ENCODE measurements at regions not wholly inside any gene's neighbourhood (a gene's known extent, or its start where the extent isn't known, plus 50 kb on each side); places are given as distances from the start of the nearest gene placed in this dataset.
"Not testable (repeated sequence)": the region's sequence is repeated elsewhere in the genome, so short reads cannot be mapped to it uniquely, and the experiment has no call there.

DNA sequence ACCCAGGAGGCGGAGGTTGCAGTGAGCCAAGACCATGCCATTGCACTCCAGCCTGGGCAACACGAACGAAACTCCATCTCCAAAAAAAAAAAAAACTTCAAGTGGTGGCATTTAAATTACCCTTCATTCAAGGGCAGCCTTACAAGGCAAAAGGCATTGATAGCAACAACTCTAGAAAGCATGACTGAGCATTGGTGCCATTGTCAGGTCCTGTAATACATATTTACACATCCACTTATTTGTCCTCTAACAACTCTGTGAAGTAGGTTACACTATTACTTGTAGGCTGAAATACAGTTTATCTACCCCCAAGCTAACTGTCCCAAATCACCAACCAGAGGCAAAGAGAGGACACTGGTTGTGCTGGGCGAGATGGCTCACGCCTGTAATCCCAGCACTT, 52.7 kb upstream of the LARP1 start:
- no peak for DNase-seq

DNA sequence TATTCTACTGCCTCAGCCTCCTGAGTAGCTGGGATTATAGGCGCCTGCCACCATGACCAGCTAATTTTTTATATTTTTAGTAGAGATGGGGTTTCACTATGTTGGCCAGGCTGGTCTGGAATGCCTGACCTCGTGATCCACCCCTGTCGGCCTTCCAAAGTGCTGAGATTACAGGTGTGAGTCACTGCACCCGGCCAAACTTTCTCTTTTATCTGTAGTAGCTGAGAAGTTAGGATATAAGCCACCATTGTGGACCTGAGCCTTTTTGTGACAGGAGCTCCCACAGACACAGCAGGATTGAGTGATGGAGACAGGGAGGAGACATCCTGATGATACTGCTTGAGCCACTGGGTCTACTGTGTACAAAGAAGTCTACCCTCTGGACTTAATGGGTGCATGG, 53.5 kb upstream of the LARP1 start:
- not testable (repeated sequence) for DNase-seq

DNA sequence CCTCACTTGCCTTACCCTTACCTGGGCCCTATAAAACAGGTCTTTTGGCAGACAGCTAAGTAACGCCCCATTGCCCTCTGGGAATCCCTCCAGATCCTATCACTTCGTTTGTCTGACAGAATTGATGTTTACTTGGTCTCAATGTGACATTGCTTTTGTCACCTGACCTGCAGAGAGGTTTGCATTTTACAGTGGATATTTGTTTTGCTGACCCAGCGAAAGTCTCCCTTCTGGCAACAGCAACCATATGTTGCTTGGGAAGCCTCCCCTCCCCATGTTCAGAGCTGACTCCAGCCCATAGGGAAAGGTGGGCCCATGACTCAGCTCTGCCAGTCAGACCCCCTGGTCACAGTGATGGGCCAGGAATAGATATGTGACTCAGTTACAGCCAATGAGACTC, 54.0 kb upstream of the LARP1 start:
- no peak for DNase-seq

DNA sequence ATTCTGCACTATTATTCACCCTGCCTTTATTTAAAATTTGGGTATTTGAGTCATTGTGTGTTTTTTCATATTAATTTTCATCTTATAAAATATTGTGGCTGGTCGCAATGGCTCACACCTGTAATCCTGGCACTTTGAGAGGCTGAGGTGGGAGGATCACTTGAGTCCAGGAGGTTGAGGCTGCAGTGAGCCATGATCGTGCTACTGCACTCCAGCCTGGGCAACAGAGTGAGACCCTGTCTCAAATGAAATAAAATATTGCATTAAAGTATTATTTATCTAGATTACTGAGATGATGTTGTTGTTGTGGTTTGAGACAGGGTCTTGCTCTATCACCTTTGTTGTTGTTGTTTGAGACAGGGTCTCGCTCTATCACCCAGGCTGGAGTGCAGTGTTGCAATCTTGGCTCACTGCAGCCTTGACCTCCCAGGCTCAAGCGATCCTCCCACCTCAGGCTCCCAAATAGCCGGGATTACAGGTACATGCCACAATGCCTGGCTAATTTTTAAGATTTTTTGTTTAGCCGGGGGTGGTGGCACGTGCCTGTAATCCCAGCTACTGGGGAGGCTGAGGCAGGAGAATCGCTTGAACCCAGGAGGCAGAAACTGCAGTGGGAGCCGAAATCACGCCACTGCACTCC, 54.8 kb upstream of the LARP1 start:
- DNase-seq, result not testable (repeated sequence)

DNA sequence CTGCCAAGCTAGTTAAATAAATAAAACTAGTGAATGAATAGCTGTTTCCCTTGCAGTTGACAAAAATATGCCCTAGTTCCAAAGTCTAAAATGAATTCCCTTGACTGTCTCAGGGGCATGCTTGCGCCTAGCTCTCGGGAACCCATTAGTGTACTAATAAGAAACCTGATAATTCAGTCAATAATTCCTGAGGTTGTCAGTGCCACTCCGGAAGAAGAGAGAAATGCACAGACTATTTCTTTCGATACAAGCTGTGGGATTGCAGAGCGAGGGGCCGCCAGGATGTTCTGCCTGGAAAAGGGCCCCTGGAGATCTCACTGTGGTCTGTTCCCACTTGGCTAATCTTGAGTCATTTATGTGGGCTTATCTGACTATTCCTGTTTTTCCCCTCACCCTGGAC, 56.4 kb upstream of the LARP1 start:
- DNase-seq, result no peak

DNA sequence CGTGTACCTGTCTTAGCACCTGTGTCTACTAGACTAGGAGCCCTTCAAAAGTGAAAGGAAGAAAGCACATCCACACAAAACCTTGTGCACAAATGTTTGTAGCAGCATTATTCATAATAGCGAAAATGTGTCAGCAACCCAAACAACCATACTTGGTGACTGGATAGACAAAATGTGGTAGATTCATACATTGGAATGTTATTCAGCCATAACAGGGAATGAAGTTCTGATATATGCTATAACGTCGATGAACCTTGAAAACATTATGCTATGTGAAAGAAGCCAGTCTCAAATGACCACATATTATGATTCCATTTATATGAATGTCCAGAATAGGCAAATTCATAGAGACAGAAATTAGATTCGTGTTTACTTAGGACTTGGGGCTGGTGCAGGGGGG, 57.8 kb upstream of the LARP1 start:
- DNase-seq, result no peak

DNA sequence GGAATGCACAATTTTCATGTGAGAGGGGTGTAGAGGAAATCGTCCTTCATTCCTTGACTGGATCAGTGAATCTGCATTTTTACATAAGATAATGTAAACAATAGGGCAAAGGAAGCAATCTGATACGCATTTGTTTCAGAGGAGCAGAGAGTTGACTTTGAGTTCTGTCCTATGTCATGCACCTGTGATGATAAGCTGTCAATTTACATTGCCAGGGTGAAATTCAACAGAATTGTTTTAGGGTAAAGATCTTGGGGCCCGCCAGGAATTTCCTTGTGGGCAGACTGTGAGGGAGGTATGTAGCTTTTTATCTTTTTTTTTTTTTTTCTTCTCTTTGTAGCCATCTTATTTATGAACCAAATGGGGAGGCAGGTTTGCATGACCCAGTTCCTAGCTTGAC, 58.3 kb upstream of the LARP1 start:
- DNase-seq, result no peak

DNA sequence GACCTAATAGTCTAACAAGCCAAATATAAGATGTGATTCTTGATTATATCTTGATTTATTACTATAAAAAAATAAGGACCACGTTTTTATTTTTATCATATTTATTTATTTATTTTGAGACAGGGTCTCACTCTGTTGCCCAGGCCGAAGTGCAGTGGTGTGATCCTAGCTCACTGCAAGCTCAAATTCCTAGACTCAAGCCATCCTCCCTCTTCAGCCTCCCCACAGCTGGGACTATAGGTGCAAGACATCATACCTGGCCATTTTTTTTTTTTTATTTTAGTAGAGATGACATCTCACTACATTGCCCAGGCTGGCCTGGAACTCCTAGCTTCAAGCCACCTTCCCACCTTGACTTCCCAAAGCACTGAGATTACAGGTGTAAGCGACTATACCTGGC, 61.0 kb upstream of the LARP1 start:
- no peak for DNase-seq

DNA sequence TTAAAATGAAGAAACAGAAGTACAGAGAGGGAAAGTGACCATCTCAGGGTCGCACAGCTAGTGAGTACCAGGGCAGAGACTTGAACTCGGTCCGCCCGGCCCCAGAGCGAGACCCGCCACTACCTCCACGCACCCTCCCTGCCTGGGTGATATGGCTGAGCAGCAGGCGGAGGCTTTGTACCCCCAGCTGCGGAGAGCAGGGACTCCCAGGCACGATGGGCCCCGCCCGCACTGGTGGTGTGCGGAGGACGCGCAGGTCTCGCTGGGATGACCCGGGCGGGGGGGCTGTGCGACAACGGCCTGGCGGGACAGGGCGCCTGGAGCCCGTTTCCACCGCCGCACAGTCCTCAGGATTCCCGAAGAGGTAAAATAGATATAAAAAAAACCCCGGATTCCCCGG, 64.7 kb upstream of the LARP1 start:
- no peak for DNase-seq

DNA sequence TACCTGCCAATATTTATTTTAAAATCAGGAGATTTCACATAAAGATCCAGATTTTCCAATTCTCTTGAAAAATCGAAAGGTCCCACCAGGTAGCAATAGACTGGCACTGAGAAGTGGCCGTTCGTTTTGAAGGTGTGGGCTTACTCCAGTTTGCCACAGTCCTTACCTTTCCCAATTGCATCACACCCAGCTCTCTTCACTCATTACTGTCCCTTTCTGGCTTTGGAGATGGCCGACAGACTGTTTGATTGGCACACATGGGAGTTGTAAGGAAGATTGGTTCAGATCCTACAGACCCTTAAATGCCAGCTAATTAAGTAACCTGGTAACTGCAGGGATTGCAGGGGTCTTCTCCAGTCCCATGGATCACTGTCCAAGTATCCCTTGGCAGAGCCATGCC, 68.7 kb upstream of the LARP1 start:
- no peak for DNase-seq

DNA sequence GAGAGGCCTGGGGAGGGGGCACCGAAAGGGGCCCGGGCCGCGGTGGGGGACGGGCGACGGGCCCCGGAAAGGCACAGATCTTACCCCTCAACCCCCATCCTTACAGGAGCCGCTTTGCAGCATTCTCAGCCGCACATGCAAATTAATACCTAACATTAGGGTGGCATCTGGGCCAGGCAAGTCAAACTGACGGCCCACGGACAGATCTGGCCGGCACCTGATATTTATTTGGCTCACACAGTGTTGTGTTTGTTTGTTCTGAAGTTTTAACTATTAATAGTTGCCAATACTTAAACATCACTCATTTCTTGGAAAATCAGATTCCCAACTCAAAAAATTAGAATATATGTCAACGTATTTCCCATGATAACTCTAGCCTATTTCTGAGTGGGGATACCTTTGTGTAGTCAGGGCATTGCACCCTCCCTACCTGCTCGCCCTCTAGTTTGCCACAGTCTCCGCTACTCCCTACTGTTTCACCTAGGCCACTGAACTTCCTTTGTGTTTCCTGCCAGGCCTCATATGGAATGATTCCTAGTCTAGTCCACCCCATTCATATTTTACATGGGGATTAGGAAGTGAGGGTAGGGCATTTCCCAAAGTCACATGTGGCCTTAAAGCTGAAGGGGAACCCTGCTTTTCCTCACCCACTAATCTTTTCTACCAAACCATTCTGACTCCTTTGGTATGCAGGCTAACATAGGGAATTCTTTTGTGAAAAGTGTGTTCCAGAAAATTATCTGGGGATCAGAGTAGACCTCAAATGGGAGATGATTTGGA, 71.9 kb upstream of the LARP1 start:
- no peak for DNase-seq

DNA sequence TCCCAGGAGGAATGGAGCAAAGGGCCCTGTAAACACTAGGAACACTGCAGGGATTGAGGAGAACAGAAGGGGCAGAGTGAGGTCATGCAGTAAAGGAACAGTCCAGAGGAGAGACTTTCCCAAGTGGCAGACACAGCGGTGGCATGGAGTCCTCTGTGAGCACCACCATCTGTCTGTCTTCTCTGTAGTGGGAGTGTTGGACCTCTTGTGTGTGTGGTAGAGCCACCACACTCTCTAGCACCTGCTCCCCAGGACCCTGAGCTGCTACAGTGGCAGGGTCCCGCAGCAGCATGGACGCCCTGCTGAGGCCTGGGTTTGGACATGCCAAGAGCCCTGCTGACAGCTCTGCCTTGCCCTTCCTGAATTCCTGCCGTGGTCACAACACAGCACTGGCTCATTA, 75.7 kb upstream of the LARP1 start:
- no peak for DNase-seq

DNA sequence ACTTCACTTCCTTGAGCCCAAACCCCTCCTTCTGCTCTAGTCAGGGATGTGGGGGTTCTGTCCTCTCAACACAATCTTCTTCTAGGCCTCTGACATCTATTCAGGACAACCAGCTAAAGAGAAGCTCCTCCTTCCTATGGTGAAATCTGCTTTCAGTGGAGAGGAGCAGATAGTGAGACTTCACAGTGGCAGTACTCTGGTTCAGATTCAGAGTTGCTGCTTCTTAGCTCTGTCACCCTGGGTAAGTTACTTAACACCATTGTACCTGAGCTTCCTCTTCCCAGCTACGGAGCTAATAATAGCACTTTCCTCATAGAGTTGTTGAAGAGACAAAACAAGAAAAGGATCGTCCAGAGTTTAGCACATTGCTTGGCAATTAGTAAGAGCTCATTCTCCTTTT, 77.3 kb upstream of the LARP1 start:
- DNase-seq, result no peak

DNA sequence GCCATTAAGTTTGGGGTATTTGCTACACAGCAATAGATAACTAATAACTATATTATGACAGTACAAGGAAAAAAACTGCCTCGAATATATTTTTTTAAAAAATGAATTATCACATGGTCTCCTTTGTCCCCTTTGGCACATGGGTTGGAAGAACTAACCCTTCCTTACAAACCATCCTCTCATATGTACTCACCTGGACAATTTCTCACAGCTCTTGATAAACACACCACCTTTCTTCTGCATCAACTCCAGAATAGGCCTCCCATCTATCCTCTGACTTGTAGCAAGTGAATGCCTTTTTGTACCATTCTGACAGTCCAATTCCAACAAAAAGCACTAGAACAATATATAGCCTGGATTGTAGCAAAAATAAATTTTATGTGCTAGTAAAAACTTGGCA, 78.7 kb upstream of the LARP1 start:
- no peak for DNase-seq

DNA sequence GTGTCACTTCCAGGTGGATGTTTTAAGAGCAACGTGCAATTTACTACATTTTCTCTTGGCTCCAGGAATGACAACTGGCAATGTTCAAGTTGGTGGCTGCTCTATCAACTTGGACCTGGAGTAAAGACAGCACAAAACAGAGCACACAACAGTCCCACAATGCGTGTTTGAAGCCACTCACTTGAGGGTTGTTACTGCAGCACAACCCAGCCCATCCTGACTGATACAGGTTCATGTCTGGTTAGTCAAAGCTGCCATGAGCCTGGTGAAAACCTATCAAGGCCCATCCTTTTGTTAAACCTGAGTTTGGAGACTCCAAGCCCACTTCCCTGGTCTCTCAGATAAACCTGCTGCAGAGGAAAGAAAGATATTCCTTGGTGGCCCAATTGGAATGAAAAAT, 81.1 kb upstream of the LARP1 start:
- no peak for DNase-seq

DNA sequence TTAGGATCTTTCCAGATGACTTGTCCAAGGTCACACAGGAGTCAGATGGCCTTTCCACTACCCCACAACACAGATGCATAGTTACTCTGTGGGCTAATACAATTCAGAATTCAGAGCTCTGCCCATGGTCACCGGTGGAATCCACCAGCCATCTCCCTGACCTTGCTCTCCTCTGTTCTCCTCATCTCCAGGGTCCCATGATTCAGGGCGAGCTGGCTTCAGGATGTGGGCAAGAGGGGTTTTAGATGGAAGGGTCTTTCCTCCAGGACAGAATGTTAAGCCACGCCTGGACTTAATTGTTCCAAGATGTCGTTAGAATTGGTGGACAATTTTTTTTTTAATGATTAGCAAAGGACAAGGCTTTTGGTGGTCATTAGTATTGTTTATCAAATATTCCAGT, 81.7 kb upstream of the LARP1 start:
- DNase-seq, result no peak

DNA sequence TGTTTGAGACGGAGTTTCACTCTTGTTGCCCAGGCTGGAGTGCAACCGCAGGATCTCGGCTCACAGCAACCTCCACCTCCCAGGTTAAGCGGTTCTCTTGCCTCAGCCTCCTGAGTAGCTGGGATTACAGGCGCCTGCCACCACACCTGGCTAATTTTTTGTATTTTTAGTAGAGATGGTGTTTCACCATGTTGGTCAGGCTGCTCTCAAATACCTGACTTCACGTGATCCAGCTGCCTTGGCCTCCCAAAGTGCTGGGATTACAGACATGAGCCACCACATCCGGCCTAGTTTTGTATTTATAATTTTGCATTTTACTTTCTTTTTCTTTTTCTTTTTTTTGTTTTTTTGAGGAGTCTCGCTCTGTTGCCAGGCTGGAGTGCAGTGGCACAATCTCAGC, 85.3 kb upstream of the LARP1 start:
- not testable (repeated sequence) for DNase-seq

DNA sequence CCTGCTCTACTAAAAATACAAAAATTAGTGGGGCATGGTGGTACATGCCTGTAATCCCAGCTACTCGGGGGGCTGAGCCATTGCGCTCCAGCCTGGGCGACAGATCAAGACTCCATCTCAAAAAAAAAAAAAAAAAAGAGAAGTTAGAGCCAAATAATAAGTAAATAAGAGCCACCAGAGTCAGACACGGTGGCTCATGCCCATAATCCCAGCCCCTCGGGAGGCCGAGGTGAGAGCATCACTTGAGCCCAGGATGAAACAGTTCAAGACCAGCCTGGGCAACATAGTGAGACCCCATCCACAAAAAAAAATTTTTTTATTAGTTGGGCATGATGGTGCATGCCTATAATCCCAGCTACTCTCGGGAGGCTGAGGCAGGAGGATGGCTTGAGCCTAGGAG, 85.8 kb upstream of the LARP1 start:
- no peak for DNase-seq

DNA sequence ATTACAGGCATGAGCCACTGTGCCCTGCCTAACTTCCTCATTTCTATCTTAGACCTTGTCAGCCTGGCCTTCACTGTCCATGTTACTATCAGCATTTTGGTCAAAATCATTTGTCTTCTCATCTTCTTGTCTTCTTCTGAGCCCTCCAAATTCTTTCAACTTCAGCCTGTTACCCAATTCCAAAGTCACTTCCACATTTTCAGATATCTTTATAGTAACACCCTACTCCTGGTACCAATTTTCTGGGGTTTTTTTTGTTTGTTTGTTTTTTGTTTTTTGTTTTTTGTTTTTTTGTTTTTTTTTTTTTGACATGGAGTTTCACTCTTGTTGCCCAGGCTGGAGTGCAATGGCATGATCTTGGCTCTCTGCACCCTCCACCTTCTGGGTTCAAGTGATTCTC, 90.3 kb upstream of the LARP1 start:
- no peak for DNase-seq

DNA sequence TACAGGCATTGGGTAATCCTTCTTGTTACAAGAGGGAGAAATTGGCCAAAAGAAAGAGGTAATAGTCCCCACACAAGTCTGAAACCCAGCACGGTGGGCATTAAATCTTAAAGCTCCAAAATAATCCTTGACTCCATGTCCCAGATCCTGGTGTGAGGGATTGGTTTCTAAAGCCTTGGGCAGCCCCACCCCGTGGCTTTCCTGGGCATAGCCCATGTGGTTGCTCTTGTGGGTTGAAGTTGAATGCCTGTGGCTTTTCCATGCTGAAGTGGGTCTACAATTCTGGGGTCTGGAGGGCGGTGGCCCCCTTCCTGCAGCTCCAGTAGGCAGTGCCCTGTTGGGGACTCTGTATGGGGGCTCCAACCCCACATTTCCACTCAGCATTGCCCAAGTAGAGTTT, 91.8 kb upstream of the LARP1 start:
- DNase-seq, result no peak

DNA sequence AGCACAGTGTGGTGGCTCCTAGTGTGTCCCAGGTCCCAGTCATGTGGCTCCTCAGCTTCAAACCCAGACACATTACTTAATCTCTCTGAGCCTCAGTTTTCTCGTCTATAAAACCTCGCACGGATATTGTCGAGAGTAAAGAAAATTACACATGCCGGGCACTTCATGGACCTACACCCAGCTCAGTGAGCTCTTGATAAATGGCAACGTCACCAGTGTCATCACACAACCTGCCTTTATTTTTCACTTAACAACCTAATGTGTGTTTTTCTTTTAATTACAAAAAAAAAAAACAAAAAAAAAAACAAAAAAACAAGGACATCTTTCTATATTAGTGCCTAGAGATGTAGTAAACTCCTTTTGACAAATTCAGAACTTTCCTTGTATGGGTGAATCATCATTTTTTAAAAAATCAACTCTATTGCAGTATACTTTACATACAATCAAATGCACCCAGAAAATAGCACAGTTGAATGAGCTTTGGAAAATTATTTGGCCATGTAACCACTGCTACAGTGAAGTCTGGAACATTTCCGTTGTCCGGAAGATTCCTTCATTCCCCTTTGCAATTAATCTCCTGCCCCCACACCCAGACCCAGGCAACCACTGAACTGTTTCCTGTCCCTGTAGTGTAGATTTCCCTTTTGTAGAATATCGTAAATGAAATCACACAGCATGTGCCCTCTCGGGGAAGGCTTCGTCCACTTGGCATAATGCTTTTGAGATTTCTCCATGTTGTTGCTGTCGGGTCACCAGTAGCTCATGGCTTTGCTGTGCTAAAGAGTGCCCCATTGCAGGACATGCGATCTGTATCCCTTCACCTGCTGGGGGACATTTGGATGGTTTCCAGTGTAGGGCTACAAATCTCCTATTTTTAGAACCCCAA, 100.4 kb upstream of the LARP1 start:
- no peak for DNase-seq

DNA sequence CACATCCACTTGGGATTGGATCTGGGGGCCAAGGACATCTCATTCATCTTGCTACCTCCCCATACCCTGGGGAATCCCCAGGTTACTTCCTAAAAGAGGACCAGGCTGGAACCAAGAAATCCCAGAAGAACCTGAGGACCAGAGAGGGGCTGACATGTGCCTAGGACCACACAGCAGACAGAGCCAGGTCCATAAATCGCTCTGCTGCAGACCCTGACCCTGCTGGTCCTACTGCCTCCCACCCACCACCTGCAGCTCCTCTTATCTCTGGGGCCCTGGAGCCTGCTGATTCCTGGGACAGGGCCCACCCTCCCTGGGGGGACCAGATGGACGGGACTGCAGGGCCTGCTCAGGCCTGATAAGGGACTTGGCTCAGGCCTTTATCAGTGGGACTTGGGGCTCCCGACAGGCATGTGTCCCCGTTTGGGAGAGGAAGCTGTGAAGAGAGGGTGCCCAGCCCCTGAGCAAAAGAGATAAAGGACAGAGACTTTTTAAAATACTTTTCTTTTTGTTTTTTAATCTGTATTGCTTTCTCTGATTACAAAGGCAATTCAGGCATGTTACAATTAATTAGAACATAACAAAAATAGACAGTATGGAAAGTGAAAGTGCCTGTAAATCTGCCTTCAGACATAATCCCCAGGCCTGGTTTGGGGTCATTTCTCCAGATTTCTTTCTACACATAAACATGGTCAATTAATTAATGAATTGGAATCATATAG, 101.3 kb upstream of the LARP1 start:
- DNase-seq, result no peak

DNA sequence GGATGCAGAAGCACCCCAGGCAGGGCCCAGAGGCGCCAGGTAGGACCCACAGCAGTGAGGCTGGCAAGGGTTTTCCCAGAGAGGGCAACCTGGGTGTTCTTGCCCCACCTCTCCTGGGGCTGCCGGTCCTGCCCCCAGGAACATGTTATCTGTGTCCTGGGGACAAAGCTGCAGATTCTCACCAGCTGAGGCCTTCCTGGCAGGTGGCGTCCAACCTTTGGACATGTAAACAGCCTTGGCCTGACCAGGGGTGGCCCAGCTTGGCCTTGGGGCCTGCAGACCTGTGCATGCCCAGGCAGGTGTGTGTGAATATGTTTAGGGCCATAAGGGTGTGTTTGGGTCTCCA, 101.8 kb upstream of the LARP1 start:
- no peak for DNase-seq
